Stomach smooth muscle (tissue), 2 donors: ENCODE measurements at regions not wholly inside any gene's neighbourhood (a gene's known extent, or its start where the extent isn't known, plus 50 kb on each side); places are given as distances from the start of the nearest gene placed in this dataset.

Experiments used
- H3K27ac ChIP-seq: one replicate; pipeline ENCODE4 v1.7.0; 2013; ENCODE audit warnings: mild to moderate bottlenecking, low read length, inconsistent platforms
- H3K27me3 ChIP-seq, 2 donors: one replicate each; pipeline ENCODE4 v1.7.0; 2013; ENCODE audit warnings: low read length in 2 of 2; ENCODE audit not compliant: insufficient read depth in 2 of 2, control insufficient read depth in 1 of 2
- H3K36me3 ChIP-seq, 2 donors: one replicate each; pipeline ENCODE4 v1.7.0; 2013; ENCODE audit warnings: low read length in 2 of 2; ENCODE audit not compliant: control insufficient read depth in 2 of 2, insufficient read depth in 2 of 2
- H3K4me1 ChIP-seq: one replicate; pipeline ENCODE4 v1.7.0; 2013; ENCODE audit warnings: low read length; ENCODE audit not compliant: control insufficient read depth, insufficient read depth
- H3K4me3 ChIP-seq, 2 donors: one replicate each; pipeline ENCODE4 v1.7.0; 2013; ENCODE audit warnings: low read length in 2 of 2
- H3K9ac ChIP-seq, 2 donors: one replicate each; pipeline ENCODE4 v1.7.0; 2013; ENCODE audit warnings: low read length in 2 of 2, mild to moderate bottlenecking in 1 of 2
- H3K9me3 ChIP-seq, 2 donors: one replicate each; pipeline ENCODE4 v1.7.0; 2013; ENCODE audit warnings: low read length in 2 of 2; ENCODE audit not compliant: control insufficient read depth in 2 of 2
- donor health status: healthy.
- donor health status: Pancreatic carcinoma.

DNA sequence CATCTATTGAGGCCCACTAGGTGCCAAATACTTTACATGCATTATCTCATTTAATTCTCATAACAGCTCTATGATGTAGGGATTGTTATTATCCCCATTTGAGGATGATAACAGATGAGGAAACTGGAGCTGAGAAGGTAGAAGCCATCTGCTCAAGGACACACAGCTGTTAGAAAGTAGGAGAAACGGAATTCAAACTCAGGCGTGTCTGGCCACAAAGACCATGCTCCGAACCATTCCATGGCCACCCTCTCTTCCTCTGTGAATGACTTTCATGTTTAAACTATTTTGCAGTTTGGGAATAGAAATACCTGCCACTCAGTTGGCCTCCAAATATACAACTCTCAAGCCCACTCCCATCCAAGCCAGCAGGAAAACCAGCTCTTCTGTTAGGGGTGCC, 87.6 kb upstream of the ANKRD55 start:
- Histone ChIP-seq H3K9ac (no peak overlapping the region), H3K9me3 (no peaks in the 10 kb centered on the region), H3K27me3 (no peaks in the 10 kb centered on the region), H3K36me3 (no peaks in the 10 kb centered on the region), H3K4me1 (no peaks in the 10 kb centered on the region), H3K27ac (no peak overlapping the region), H3K4me3 (no peak overlapping the region)

DNA sequence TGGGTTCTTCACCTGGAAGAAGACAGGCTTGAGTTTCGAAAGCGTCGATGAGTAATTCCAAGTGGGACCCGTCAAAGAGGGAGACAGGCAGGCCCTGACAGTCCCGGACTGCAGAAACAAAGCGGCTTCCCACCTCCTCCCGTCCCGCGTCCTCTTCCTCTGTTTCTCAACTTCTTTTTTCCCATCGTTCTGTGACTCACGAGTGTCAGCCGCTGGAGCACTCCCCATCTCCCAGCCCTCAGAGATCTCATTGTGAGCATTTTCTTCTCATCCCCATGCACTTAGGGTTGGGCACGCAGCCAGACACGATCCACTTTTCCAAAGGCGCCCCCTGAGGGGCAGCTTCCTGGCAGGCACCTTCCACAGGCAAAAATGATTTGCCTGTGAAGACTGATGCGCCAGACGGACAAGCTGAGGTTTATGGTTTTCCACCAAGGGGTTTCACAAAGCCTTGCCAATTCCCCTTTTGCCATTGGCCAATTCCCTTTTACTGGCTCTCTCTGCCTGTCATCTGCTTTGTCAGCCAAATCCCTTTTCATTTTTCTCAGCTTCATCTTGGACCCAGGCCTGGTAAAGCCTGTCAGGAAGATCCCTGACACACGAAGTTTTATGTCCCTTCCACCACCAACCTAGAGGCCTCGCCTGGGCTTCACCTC, 86.5 kb upstream of the ANKRD55 start:
- H3K27me3 ChIP-seq, result no peaks in the 10 kb centered on the region
- H3K27ac ChIP-seq, result no peak overlapping the region
- no peaks in the 10 kb centered on the region for H3K36me3 ChIP-seq
- no peak overlapping the region for H3K9ac ChIP-seq
- no peak overlapping the region for H3K4me3 ChIP-seq
- H3K4me1 ChIP-seq, result no peaks in the 10 kb centered on the region
- H3K9me3 ChIP-seq, result no peaks in the 10 kb centered on the region

GRCh38 chr5:56317923-56318561, 84.9 kb upstream of the ANKRD55 start:
- H3K4me3 ChIP-seq, result no peak overlapping the region
- H3K4me1 ChIP-seq, result no peaks in the 10 kb centered on the region
- no peaks in the 10 kb centered on the region for H3K9me3 ChIP-seq
- H3K36me3 ChIP-seq, result no peaks in the 10 kb centered on the region
- no peak overlapping the region for H3K9ac ChIP-seq
- H3K27ac ChIP-seq, result no peak overlapping the region
- no peaks in the 10 kb centered on the region for H3K27me3 ChIP-seq

DNA sequence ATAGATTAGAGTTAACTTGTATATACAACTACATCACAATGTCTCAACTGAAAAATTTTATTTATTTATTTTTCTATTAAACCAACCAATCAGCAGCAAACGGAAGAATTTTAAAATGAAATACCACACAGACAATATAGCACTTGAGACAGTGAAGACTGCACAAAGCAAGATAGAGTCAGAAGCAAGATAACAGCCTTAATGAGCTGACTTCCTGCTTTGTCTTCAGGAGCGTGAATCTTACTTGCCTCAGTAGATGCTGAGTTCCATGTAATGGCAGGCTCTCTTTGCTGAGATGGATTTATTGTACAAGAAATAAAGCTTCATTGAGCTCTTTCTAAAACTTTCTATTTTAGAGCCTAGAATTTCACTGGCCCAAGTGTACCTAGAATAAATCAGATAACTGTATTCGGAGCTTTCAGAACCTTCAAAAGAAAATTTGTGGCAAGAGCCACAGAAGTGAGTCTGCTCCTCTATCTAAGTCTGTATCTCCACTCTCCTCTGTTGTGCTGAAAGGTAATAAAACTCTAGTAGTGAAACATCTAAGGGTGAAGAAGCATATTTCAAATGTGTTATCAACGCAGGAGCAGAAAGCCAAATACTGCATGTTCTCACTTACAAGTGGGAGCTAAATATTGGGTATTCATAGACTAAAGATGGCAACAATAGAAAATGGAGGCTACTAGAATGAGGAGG, 83.3 kb upstream of the ANKRD55 start:
- Histone ChIP-seq H3K27me3 (no peaks in the 10 kb centered on the region), H3K27ac (no peak overlapping the region), H3K36me3 (no peaks in the 10 kb centered on the region), H3K9ac (no peak overlapping the region), H3K4me1 (no peaks in the 10 kb centered on the region), H3K9me3 (no peaks in the 10 kb centered on the region), H3K4me3 (no peak overlapping the region)

GRCh38 chr5:56314529-56314928, 81.4 kb upstream of the ANKRD55 start:
- Histone ChIP-seq H3K27ac (no peak overlapping the region), H3K9ac (no peak overlapping the region), H3K27me3 (no peaks in the 10 kb centered on the region), H3K36me3 (no peaks in the 10 kb centered on the region), H3K4me1 (no peaks in the 10 kb centered on the region), H3K4me3 (no peak overlapping the region), H3K9me3 (no peaks in the 10 kb centered on the region)

DNA sequence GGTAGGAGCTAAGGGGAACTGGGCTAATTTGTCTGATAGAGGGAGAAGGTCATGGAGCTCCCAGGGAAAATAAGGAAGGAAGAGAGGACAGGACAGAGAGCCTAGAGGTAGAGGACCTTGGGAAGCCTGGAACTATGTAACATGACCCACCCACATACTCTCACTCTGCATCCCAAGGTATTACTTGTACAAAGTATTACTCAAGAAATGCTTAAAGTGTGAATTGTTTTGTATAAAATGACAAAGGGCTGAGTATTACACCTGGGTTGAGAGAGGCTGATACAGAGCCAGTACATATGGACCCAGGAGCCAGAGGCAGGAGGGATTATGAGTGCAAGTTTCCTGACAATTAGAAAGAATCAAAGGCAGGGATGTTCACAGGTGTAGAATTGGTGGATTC, 80.5 kb upstream of the ANKRD55 start:
- Histone ChIP-seq H3K4me3 (no peak overlapping the region), H3K9ac (no peak overlapping the region)

DNA sequence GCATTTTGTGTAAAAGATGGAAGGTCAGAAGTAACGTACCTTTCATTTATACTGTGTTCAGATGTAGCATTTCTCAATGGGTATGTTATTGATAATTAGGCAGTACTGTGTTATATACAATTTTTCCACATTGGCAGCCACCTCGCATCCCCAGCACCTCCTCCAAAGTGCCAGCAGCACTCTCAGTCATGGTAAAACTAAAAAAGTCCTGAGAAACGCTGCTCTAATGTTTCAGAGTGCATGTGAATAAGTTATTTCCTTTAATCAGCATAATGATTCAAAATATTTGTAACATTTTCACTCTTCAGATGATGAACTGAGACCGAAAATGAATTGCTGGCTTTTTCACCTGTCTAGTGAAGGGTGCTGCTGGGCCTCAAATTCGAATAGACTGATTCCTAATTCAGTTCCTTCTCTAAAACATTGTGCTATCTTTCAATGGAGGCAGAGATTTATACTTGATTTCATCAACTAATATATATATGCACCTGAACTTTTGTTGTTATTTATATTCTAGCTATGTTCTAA, 79.9 kb upstream of the ANKRD55 start:
- Histone ChIP-seq H3K36me3 (no peaks in the 10 kb centered on the region), H3K9ac (no peak overlapping the region), H3K4me1 (no peaks in the 10 kb centered on the region), H3K9me3 (no peaks in the 10 kb centered on the region), H3K27ac (no peak overlapping the region), H3K27me3 (no peaks in the 10 kb centered on the region), H3K4me3 (no peak overlapping the region)

More for the DNA sequence above, 80.5 kb upstream of the ANKRD55 start:
- Histone ChIP-seq H3K36me3 (no peaks in the 10 kb centered on the region), H3K27ac (no peak overlapping the region), H3K4me1 (no peaks in the 10 kb centered on the region), H3K9me3 (no peaks in the 10 kb centered on the region), H3K27me3 (no peaks in the 10 kb centered on the region)

DNA sequence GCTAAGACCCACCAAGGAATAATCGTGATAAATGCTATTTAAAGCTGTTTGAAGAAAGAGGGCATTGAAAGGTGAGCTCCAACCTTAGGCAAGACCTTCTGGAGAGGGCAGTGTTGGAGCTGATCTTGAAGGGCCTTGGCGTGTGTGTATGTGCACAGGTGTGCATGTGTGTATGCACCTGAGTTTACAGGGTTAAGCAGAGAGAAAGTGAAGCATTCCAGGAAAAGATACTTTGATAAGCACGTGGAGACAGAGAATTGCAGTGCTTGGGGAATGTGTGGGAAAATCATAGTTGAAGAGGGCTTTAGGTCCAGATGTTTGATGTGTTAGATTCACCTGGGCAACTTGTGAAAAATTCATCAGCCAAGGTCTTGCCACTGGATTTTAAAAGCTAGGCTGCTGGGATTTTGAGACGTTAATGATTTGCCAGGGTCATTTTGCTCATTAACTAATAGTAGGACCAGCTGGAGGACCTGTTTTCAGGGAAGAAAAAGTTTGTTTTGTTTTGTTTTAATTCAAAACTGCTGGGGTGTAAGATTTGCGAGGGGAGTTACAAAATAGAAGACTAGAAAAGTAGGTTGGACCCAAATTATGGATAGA, 78.3 kb upstream of the ANKRD55 start:
- Histone ChIP-seq H3K27me3 (no peaks in the 10 kb centered on the region), H3K4me1 (no peaks in the 10 kb centered on the region), H3K9me3 (peaks cover 0 to 7% of the 10 kb centered on the region in 2 donors), H3K36me3 (no peaks in the 10 kb centered on the region), H3K27ac (no peak overlapping the region), H3K4me3 (no peak overlapping the region), H3K9ac (no peak overlapping the region)

- no peak overlapping the region for H3K4me3 ChIP-seq
- H3K4me1 ChIP-seq, result no peaks in the 10 kb centered on the region
- H3K27ac ChIP-seq, result no peak overlapping the region
- H3K9ac ChIP-seq, result no peak overlapping the region
- no peaks in the 10 kb centered on the region for H3K27me3 ChIP-seq
- H3K9me3 ChIP-seq, result peaks cover 0 to 7% of the 10 kb centered on the region in 2 donors
- H3K36me3 ChIP-seq, result no peaks in the 10 kb centered on the region
These were observed 77.6 kb upstream of the ANKRD55 start for GRCh38 chr5:56310711-56311204.

- H3K27me3 ChIP-seq, result no peaks in the 10 kb centered on the region
- no peak overlapping the region for H3K9ac ChIP-seq
- H3K9me3 ChIP-seq, result peaks cover 0 to 7% of the 10 kb centered on the region in 2 donors
- H3K27ac ChIP-seq, result no peak overlapping the region
- no peaks in the 10 kb centered on the region for H3K36me3 ChIP-seq
- H3K4me1 ChIP-seq, result no peaks in the 10 kb centered on the region
- H3K4me3 ChIP-seq, result no peak overlapping the region
These were observed 76.2 kb upstream of the ANKRD55 start for GRCh38 chr5:56309262-56309826.
